B cell (primary cell): ENCODE measurements at regions not wholly inside any gene's neighbourhood (a gene's known extent, or its start where the extent isn't known, plus 50 kb on each side); places are given as distances from the start of the nearest gene placed in this dataset.
"Not testable (repeated sequence)": the region's sequence is repeated elsewhere in the genome, so short reads cannot be mapped to it uniquely, and the experiment has no call there.

Experiments
- CTCF ChIP-seq: fragments of 200-600 bp; IDR thresholded peaks from one replicate; pipeline ENCODE4 v1.8.0; 2022; ENCODE audit warnings: antibody characterized with exemption, mild to moderate bottlenecking
- EZH2 ChIP-seq: IDR thresholded peaks from 2 replicates; pipeline ENCODE4 v1.6.1; 2012; ENCODE audit warnings: borderline replicate concordance, low read depth, mild to moderate bottlenecking, moderate library complexity, low read length; ENCODE audit not compliant: insufficient read depth, poor library complexity, severe bottlenecking

- TF ChIP-seq CTCF, EZH2: not testable (repeated sequence)
These were observed 465.7 kb downstream of the CNTNAP3B start for GRCh38 chr9:41663497-41664036.
